ENCODE measurements at regions not wholly inside any gene's neighbourhood (a gene's known extent, or its start where the extent isn't known, plus 50 kb on each side); places are given as distances from the start of the nearest gene placed in this dataset.

DNA sequence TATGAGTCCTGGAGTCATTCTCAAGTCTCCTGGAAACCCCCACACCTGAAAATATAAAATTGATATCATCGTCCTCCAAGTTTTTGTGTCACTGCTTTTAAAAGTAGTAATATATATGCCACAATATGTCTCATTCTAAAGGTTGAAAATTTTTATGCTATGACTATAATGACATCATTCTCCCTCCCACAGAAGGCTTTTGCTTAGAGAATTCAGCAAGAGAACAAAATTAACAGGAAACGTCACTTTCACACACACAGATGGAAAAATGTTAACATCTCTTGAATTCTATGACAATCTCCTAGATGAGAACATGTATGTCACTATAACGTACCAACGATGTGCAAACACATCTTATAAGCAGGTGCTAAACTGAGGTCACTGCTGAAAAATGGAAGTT is 498.3 kb downstream of the FOXG1 start:
- TF ChIP-seq, protein P1, sequence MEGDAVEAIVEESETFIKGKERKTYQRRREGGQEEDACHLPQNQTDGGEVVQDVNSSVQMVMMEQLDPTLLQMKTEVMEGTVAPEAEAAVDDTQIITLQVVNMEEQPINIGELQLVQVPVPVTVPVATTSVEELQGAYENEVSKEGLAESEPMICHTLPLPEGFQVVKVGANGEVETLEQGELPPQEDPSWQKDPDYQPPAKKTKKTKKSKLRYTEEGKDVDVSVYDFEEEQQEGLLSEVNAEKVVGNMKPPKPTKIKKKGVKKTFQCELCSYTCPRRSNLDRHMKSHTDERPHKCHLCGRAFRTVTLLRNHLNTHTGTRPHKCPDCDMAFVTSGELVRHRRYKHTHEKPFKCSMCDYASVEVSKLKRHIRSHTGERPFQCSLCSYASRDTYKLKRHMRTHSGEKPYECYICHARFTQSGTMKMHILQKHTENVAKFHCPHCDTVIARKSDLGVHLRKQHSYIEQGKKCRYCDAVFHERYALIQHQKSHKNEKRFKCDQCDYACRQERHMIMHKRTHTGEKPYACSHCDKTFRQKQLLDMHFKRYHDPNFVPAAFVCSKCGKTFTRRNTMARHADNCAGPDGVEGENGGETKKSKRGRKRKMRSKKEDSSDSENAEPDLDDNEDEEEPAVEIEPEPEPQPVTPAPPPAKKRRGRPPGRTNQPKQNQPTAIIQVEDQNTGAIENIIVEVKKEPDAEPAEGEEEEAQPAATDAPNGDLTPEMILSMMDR (IDR thresholded peaks at IDR 0.05): no peak
- TF ChIP-seq, protein P2, sequence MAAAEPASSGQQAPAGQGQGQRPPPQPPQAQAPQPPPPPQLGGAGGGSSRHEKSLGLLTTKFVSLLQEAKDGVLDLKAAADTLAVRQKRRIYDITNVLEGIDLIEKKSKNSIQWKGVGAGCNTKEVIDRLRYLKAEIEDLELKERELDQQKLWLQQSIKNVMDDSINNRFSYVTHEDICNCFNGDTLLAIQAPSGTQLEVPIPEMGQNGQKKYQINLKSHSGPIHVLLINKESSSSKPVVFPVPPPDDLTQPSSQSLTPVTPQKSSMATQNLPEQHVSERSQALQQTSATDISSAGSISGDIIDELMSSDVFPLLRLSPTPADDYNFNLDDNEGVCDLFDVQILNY (CRISPR knock-in tag; IDR thresholded peaks at IDR 0.05): no peak
- no peak for TF ChIP-seq CREM (CRISPR knock-in tag; IDR thresholded peaks at IDR 0.05)
- TF ChIP-seq, protein P3, sequence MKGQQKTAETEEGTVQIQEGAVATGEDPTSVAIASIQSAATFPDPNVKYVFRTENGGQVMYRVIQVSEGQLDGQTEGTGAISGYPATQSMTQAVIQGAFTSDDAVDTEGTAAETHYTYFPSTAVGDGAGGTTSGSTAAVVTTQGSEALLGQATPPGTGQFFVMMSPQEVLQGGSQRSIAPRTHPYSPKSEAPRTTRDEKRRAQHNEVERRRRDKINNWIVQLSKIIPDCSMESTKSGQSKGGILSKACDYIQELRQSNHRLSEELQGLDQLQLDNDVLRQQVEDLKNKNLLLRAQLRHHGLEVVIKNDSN (CRISPR knock-in tag; IDR thresholded peaks at IDR 0.05): no peak
- no peak for TF ChIP-seq GRHL2 (CRISPR knock-in tag; IDR thresholded peaks at IDR 0.05; ENCODE audit: insufficient replicate concordance, severe bottlenecking)
- TF ChIP-seq, protein P4, sequence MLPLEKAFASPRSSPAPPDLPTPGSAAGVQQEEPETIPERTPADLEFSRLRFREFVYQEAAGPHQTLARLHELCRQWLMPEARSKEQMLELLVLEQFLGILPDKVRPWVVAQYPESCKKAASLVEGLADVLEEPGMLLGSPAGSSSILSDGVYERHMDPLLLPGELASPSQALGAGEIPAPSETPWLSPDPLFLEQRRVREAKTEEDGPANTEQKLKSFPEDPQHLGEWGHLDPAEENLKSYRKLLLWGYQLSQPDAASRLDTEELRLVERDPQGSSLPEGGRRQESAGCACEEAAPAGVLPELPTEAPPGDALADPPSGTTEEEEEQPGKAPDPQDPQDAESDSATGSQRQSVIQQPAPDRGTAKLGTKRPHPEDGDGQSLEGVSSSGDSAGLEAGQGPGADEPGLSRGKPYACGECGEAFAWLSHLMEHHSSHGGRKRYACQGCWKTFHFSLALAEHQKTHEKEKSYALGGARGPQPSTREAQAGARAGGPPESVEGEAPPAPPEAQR (CRISPR knock-in tag; IDR thresholded peaks at IDR 0.05): no peak
- TF ChIP-seq, protein P5, sequence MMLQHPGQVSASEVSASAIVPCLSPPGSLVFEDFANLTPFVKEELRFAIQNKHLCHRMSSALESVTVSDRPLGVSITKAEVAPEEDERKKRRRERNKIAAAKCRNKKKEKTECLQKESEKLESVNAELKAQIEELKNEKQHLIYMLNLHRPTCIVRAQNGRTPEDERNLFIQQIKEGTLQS (CRISPR knock-in tag; conservative IDR thresholded peaks at IDR 0.05): no peak
- TF ChIP-seq NR3C1 (CRISPR knock-in tag; conservative IDR thresholded peaks at IDR 0.05; ENCODE audit: low read depth): no peak
- no peak for TF ChIP-seq RELA (CRISPR knock-in tag; IDR thresholded peaks at IDR 0.05; ENCODE audit: borderline replicate concordance)
- TF ChIP-seq, protein P6, sequence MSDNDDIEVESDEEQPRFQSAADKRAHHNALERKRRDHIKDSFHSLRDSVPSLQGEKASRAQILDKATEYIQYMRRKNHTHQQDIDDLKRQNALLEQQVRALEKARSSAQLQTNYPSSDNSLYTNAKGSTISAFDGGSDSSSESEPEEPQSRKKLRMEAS (CRISPR knock-in tag; IDR thresholded peaks at IDR 0.05): no peak

All from WTC11 (cell line).